ENCODE measurements at regions not wholly inside any gene's neighbourhood (a gene's known extent, or its start where the extent isn't known, plus 50 kb on each side); places are given as distances from the start of the nearest gene placed in this dataset.

GRCh38 chr2:60337142-60337497, 216.3 kb downstream of the BCL11A start (continued):
- TF ChIP-seq JUND (IDR thresholded peaks at IDR 0.05; ENCODE audit: low read length) (no peak), EGR1 (IDR thresholded peaks at IDR 0.05; ENCODE audit: borderline replicate concordance, low read depth, low read length) (no peak), SIX5 (IDR thresholded peaks at IDR 0.05; ENCODE audit: low read depth, low read length) (no peak), RAD21 (IDR thresholded peaks at IDR 0.05 in 1 of 2, conservative IDR thresholded peaks at IDR 0.05 in 1 of 2; ENCODE audit: low read depth in 2 of 2, low read length in 2 of 2) (peak; percentile 56 to 73), POLR2AphosphoS5 (IDR thresholded peaks at IDR 0.05; ENCODE audit: low read depth, low read length) (no peak)
